HG02870 (cell line): ENCODE measurements at regions not wholly inside any gene's neighbourhood (a gene's known extent, or its start where the extent isn't known, plus 50 kb on each side); places are given as distances from the start of the nearest gene placed in this dataset.

ENCODE experiments used
- ATAC-seq: cut with Tn5 transposase; IDR thresholded peaks from one replicate; pipeline ENCODE4 v1.9.1; 2021; ENCODE audit warnings: mild to moderate bottlenecking, moderate library complexity; ENCODE audit not compliant: unreplicated experiment

DNA sequence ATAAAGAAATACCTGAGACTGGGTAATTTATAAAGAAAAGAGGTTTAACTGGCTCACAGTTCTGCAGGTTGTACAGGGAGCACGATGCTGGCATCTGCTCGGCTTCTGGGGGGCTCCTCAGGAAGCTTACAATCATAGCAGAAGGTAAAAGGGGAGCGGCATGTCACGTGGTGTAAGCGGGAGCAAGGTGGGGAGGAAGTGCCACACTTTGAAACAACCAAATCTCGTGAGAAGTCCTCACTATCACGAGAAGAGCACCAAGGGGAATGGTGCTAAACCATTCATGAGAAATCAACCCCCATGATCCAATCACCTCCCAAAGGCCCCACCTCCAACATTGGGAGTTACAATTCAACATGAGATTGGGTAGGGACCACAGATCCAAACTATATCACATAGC lies 67.7 kb downstream of the AKR1B1 start:
- ATAC-seq = no peak

GRCh38 chr7:134388336-134389019 lies 70.4 kb downstream of the AKR1B1 start:
- ATAC-seq = peak; percentile 85

- ATAC-seq = no peak
Measured at GRCh38 chr7:134378562-134378961, 61.8 kb upstream of the SLC35B4 start.

DNA sequence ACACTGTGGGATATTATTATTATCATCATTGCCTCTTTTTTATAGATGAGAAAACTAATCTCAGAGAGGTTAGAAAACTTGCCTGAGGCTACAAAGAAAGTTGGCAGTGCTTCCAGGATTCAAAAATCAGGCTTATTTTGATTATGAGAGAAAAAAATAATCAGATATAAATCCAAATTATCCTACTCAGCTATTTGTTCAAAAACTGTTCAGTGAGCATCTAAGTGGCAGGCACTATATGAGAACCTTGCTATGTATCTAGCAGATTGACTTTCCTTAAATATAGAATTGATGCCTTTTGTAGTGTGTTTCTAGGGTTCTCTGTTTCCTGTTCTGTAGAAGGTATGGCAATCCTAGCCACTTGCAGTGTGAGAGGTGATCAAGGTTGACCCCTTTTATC lies 60.0 kb upstream of the SLC35B4 start:
- no peak for ATAC-seq

DNA sequence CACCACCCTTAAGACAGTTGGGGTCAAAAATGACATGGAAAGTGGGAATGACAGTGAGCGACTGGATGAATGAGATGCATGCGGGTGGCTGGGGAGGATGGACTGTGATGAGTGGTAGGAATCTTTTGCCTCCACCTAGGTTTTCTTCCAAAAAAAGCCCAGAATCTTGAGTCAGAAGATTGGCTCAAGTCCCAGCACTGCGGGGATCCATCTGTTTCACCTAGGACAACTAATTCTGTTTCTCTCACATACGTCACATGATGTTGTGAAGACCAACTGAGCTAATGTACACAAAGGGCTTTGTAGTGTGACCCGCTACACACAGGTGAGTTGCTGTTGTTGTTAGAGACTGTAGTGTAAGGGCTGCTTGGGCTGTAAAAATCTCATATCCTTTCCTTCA lies 58.5 kb upstream of the SLC35B4 start:
- ATAC-seq = no peak

DNA sequence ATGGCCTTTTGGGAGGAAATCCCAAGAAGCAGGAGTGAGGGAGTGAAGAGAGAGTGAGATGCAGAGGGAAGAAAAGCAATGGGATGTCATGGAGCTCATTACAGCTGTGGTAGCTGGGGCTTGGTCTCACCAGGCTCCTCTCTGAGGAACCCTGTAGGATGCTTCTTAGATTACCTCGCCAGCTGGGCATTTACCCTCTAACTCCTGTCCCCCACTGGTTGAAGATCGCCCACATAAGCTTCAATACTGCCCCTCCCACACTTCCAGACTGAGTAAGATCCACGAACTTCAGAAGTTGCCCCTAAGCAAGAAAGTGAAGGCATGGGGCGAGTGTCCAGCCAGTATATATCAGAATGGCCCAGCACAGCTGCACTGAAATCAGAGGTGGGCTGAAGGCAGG lies 58.1 kb upstream of the SLC35B4 start:
- no peak for ATAC-seq

GRCh38 chr7:134374291-134374690 lies 57.6 kb upstream of the SLC35B4 start:
- no peak for ATAC-seq

DNA sequence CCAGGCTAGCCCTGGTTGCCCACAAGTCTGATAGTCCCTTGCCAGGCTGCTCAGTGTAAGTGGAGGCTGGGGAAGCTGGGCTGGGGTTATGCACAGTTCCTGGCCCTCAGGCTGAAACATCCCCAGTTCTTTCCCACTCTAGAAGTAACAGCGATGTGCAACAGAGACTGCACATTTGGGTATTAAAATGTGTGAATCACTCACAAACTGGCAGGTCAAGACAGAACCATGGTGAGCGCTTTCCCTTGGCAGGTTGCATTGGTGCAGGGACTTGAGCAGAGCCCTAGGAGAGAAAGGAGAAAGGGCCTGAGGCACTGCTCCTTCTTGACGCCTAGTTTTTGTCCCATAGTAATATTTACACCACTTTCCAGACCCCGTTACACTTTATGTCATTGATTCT lies 56.1 kb upstream of the SLC35B4 start:
- ATAC-seq = no peak

- ATAC-seq = no peak
Measured at GRCh38 chr7:134371971-134372370, 55.2 kb upstream of the SLC35B4 start.

GRCh38 chr7:134371536-134371935 lies 54.8 kb upstream of the SLC35B4 start:
- no peak for ATAC-seq

DNA sequence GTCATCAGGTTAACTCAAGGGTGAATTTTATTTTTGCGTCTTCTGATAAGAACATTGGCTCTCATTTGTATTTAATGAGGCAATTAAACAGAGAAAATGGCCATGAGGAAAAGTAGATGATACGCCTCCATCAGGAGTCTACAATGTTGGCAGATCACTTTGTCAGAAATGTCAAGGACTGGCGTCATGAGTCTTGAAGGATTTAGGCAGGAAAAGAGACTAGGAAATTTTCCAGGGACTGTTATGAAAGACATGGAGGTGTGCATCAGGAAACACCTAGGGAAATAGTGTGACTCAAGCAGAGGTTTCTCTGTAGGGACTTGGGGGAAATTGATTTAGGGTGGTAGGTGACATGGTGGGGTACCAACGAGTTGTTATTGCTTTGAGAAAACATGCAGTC lies 53.4 kb upstream of the SLC35B4 start:
- no peak for ATAC-seq

DNA sequence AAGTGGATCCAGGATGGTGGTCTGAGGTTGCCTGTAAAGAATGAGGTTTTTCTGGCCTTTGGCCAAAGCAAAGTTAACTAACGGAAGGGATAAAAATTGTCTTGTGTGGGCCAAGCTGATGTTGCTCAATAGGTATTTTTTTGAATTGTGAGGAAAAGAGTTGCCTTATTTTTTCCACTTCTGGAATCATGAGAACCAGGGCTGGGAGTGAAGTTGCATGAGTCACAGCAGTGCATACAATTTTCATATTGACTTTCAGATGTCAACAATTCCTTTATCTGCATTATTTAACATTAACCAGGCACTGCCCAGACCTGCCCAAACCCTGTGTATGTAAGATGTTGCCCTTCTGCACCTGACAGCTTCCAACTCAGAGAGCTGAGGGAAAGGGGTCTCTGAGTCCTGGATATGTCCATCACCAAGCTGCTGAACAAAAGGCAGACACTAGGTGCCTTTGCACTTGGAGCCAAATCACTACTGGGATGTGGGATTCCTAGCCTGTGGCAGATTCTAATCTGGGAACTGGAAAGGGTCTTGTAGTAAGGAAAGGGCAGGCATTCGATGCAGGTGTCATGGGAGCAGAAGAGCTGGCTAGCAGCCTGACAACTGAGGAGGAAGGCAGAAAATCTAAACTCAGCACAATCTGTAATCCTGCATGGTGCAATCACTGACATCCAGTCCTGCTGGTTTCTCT lies 52.3 kb upstream of the SLC35B4 start:
- no peak for ATAC-seq

DNA sequence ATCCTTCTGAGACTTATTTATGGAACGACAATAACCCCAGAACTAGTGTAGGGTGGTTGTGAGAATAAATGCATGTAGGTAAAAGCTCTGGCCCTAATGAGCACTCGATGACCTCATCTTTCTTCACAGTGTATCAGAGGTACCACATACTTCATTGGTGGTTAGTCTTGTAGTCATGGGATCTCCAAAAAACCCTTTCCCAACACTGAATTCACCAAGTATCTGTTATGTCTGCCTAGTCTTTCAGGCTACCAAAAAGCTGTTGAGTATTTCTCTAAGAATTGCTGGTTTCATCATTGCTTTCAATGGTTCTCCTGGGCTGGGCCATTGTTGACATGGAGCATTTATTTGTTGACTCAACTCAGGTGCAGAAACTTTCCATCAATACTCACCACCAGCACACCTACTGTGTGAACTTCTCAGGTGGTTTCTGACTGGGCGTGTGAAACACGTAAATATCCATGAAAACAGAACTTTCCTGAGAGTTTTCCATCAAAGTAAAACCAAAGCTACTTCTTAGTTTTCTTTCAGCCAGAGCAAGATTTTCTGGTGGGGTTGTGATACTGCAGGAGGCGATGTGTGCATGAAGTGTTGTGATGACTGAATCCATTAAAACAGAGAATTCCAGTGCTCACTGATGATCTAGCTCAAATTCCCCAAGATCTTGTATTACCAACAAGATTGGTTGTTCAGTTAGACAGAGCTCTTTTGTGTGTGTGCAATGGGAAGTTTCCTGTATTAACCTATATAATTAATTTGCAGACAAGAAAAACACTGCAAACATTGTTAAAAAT lies 51.4 kb upstream of the SLC35B4 start:
- no peak for ATAC-seq
